Astrocyte (in vitro differentiated cells and primary cell): ENCODE measurements at regions not wholly inside any gene's neighbourhood (a gene's known extent, or its start where the extent isn't known, plus 50 kb on each side); places are given as distances from the start of the nearest gene placed in this dataset.

Source experiments
- CTCF ChIP-seq: IDR thresholded peaks from 2 replicates; pipeline ENCODE4 v1.5.1; 2011; ENCODE audit warnings: low read depth, mild to moderate bottlenecking, inconsistent platforms, low read length, moderate library complexity; ENCODE audit not compliant: insufficient read depth
- EZH2 ChIP-seq: IDR thresholded peaks from 2 replicates; pipeline ENCODE4 v1.6.1; 2012; ENCODE audit warnings: mild to moderate bottlenecking, low read length, inconsistent platforms; ENCODE audit not compliant: insufficient read depth

- TF ChIP-seq CTCF = no peak
- TF ChIP-seq EZH2 = no peak
Observed at GRCh38 chr6:23403460-23403859, 722.6 kb upstream of the NRSN1 start.
